ENCODE measurements at regions not wholly inside any gene's neighbourhood (a gene's known extent, or its start where the extent isn't known, plus 50 kb on each side); places are given as distances from the start of the nearest gene placed in this dataset.
A peak's percentile ranks its signal among the peaks of the same experiment; 100 is the strongest.

DNA sequence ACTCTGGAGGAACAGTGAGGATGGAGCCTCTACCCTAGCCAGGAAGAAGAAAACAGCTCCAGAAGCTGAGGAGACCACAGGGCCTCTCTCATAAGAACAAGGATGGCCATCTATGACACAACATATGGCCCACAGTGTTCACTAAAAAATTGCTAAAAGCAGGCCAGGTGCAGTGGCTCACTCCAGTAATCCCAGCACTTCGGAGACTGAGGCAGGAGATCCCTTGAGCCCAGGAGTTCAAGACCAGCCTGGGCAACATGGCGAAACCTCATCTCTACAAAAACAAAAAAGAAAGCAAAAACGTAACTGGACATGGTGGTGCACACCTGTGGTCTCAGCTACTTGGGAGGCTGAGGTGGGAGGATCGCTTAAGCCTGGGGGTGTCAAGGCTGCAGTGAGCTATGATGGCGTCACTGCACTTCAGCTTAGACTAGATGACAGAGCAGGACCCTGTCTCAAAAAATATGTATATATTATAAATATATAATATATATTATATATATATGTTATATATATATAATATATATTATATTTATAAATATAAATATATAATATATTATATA lies 103.1 kb downstream of the TOMM20 start:
- DNase-seq: no peak

DNA sequence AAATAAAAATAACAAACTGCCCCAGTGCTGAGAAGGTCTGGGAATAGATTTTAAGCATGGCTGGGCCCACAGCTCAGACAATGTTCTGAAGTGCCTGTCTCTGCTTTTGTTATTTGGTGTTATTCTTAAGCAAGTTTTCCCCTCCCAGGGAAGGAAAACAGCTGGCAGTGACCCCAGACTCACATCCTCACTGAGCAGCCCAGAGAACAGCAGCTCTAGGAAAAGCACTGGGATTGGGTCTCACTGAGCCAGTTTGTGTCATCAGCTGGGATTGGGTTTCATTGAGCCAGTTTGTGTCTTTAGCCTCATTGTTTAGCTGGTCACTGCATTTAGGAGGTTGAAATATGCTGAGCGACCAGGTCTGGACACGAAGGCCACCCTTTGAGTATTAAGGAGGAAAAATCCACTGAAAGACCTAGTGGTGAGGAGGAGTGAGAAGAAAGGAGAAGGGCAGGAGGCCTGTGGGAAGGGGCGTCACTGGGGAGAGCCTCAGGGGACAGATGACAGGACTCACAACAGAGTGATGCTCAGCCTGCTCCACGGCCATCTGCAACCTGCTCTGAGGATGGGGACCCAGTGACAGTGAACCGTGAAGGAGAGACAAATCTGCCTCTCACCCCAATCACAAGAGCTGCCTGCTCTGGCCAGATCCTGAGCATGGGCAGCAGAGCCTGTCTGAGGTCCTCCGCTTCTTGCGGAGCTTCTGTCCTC lies 103.8 kb downstream of the TOMM20 start:
- DNase-seq: no peak

DNA sequence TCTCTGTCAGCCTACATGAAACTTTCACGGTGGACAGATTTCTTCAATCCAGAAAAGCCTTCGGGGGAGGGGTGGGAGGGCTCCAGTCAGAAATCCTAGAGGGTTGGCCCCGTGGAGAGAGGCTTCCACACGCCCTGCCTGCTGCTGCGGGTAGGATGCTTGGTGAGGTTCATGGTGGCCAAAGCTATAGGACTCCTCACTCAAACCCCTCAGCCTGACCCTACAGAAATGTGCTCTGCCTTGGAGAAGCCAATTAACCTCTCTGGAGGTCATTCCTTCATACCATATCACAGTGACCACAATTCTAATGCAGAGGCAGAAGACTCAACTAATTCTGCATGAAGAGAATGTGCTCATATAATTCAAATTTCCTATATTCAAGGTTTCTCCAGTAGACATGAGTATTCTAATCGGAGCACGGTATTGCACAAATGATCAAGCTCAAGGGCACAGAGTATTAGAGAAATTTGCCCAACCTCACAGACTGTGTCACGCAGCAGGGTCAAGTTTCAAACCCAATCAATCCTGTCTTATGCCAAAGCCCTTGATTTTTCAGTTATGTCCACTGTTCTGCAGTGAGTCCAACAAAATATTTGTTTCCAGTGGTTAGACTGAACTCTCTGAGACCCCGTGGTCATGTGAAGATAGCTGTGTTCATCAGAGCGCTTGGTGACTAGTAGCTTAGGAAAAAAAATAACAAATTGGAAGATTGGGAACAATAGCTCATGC lies 104.8 kb downstream of the TOMM20 start:
- no peak for DNase-seq

- DNase-seq: no peak
These were observed 105.5 kb downstream of the TOMM20 start for GRCh38 chr1:235022981-235023710.

GRCh38 chr1:235022341-235022980 lies 106.2 kb downstream of the TOMM20 start:
- DNase-seq: peak; percentile 71

DNA sequence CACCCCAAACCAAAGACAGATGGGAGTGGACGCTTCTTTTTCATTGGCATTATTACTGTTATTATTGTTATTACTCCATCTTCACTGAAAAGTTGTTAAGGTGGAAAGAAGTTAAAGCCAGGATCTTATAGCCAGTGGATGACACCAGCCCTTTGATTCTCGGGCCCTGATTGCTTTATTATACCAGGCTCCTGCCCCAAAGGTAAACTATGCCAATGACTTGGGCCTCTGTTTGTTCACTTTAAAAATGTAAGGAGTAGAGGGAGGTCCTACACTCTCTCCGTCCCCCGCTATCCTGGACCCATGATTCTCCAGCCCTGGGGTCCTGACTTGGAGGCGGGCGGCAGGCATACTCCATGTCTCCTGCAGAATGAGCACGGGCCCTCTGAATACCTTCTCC lies 106.8 kb downstream of the TOMM20 start:
- no peak for DNase-seq

DNA sequence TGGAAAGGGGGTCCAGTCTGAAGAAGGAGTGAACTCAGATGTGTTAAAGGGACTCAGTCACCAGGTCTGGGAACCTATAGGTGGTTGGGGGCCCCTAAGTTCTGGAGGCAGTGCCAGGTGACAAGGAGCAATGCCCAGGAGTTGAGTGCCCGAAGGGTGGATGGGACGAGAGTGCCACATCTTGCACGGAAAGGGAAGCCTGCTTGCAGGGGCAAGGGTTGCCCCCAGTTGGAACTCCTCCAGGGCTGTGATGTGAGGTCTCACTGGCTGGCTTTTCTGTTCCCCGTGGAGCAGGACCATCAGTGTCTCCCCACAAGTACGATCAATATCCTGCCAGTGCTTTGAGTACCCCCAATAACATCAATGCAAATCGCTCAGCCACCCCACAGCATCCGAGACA lies 107.3 kb downstream of the TOMM20 start:
- DNase-seq: no peak

DNA sequence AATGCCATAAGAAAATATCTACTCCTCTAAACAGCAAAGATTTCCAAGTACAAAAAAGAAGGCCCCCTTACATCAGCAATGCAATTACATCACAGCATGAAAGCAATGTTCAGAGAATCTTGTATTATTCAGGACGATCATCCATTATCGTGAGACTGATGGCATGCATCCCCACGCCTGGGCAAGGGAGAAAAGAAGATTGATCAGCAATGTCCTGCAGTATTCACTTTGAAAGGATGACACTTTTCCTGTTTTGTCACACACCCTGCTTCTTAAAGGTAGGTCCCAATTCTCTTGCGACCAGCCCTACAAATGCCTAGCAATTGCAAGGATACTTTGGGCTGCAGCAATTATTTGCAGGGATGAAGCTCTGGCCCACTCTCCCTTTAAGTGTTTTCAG lies 108.7 kb downstream of the TOMM20 start:
- no peak for DNase-seq

- peak; percentile 43 for DNase-seq
These were observed 109.2 kb downstream of the TOMM20 start for GRCh38 chr1:235019471-235019870.

GRCh38 chr1:235018720-235019444 lies 109.8 kb downstream of the TOMM20 start:
- no peak for DNase-seq

- peak; percentile 99 for DNase-seq
These were observed 110.5 kb downstream of the TOMM20 start for GRCh38 chr1:235018161-235018560.

DNA sequence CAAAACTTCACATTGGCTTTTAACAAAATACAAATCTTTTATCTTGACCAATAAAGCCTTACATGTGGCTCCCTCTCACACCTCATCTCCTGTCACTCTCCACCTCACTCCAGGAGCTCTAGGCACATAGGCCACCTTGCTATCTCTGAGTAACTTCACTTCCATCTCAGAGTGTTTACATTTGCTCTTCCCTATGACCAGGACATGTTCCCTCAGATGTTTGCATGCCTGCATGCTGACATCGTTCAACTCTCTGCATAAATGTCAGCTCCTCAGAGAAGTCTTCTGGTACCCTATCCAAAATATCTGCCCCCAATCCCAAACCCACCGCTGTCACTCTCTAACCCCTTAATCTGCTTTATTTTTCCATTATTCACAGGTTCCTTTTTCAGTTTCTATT lies 110.9 kb downstream of the TOMM20 start:
- peak; percentile 61 for DNase-seq

DNA sequence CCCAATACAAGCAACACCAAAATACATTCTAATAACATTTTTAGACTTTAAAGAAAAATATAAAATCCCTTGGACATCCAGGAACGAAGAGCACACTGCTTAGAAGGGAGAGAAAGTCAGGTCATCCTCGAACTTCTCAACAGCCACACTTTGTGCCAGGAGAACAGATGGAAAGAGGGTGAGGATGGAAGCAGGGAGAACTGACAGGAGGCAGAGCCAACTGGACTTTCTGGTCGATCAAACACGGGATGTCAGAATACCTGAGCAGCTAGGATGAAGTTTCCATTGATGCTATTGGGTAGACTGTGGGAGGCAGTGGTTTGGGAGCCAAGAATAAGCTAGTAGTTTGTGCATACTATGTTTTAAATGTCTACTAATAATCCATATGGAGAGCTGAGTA lies 111.4 kb downstream of the TOMM20 start:
- no peak for DNase-seq

- DNase-seq: no peak
These were observed 113.2 kb downstream of the TOMM20 start for GRCh38 chr1:235015291-235015985.

DNA sequence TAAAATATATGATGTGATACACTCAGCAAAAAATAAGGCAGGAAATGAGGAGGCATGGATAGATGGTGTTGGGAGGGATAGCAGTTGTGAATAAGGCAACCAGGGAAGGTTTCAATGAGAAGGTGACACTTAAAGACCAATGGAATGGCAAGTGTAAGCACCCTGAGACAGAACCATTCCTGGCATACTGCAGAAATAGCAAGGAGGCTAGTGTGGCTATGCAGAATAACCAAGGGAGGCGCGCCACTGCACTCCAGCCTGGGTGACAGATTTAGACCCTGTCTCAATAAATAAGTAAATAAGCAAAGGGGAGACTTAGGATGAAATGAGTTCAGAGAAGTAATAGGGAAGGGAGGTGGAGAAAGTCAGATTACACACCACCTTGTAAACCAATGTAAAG lies 113.9 kb downstream of the TOMM20 start:
- no peak for DNase-seq

DNA sequence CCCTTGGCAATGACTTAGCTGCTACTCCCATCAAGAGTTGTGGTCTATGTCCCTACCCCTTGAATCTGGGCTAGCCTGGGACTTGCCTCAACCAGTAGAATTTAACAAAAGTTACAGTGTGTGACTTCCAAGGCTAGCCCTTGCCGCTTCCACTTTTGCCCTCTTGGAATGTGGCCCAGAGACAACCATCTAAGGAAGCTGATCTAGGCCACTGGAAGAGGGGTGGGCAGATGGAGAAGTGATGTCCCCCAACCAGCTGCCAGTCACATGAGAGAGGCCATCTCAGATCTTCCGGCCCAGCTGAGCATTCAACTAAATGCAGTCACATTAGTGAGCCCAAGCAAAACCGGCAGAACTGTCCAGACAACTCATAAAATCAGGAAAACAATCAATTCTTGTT lies 115.1 kb downstream of the TOMM20 start:
- no peak for DNase-seq

DNA sequence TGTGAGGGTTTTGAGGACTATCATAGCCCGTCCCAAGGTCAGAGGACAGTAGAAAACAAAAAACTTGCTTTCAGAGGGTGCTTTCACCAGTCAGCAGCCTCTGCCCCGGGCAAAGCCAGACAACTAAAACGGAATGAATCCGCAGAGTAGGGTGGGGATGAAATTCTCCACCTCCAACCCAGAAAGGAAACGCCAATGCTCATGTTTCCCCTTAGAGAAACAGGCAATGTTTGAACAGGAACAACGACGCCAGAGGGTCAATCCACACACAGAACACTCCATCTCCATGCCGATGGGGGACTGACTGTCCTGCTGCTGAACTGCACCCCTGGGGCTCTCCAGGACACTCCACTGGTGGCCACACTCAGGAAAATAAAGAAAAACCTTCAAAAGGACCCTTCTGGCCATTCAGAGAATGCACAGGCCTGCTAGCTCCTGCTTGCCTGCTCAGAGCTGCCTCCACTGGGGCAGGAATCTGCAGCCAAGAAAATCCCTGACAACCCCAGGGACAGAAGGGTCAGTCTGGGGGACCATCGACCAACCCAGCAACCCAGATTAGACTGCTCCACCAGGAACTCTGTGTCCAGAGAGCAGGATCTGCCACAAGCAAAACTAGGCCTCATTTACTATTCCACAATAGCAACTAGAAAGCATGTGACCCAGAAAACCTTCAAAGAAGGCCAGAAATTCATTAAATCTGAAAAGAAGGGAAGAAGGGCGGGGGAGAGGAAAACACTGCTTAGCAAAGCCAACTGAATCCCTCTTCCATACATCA lies 116.0 kb downstream of the TOMM20 start:
- no peak for DNase-seq

GRCh38 chr1:235011599-235012435 lies 116.8 kb downstream of the TOMM20 start:
- peak; percentile 100 for DNase-seq

GRCh38 chr1:235011064-235011598 lies 117.5 kb downstream of the TOMM20 start:
- no peak for DNase-seq
